K562 (cell line): ENCODE measurements at regions not wholly inside any gene's neighbourhood (a gene's known extent, or its start where the extent isn't known, plus 50 kb on each side); places are given as distances from the start of the nearest gene placed in this dataset.
"Not testable (repeated sequence)": the region's sequence is repeated elsewhere in the genome, so short reads cannot be mapped to it uniquely, and the experiment has no call there.

Experiments
- ATAC-seq: fragments of 200-7000 bp; cut with Tn5 transposase; 3 replicates; pipeline ENCODE4 v1.9.1; 2020; ENCODE audit warnings: moderate library complexity
- BruUV-seq: library from RNA; stranded (reverse); fragments of 400-500 nt; replicated peaks from 2 replicates; lab custom pipeline; 2021; lab: Mats Ljungman, UMichigan
- CTCF ChIA-PET: fragments of 300-600 bp; formaldehyde crosslinking; extraction: SDS; loops from one replicate; lab custom pipeline; 2021; ENCODE audit warnings: low intra/inter-chr PET ratio; lab: Yijun Ruan, JAX
- POLR2A ChIA-PET: fragments of 300-600, 350-650 bp; sonication (Branson Sonifier 250); formaldehyde crosslinking; extraction: SDS; loops from one replicate; lab custom pipeline; 2021; ENCODE audit warnings: antibody characterized with exemption, inconsistent platforms; lab: Yijun Ruan, JAX
- DNase-seq, 4 experiments: peaks; one replicate each; pipeline versions ENCODE4 v3.0.0 to v3.0.0-alpha.2; 2011 to 2018; ENCODE audit warnings: low spot score in 3 of 4, mixed read lengths in 3 of 4; ENCODE audit errors: extremely low read depth in 1 of 4
- FAIRE-seq: peaks from 2 replicates; lab custom pipeline; 2011; peaks lifted over from hg19 to GRCh38; lab: Jason Lieb, UNC
- H2AFZ ChIP-seq: 2 replicates; pipeline ENCODE4 v1.6.0; 2011; ENCODE audit warnings: low read depth, low read length, control low read depth, inconsistent platforms
- H3K27ac ChIP-seq: fragments of 200-600 bp; 3 replicates; pipeline ENCODE4 v1.8.0; 2011; ENCODE audit warnings: low read depth, mild to moderate bottlenecking, control low read depth, inconsistent platforms, low read length, moderate library complexity, mixed read lengths; ENCODE audit errors: extremely low read depth
- H3K27me3 ChIP-seq, 2 experiments: fragments of 300-600 bp in 1 of 2; 2 replicates in 1 of 2; 3 replicates in 1 of 2; pipeline versions ENCODE4 v1.6.0 to v1.8.0; 2011; ENCODE audit warnings: inconsistent platforms in 2 of 2, low read length in 2 of 2, mild to moderate bottlenecking in 1 of 2, mixed read lengths in 1 of 2, moderate library complexity in 1 of 2; ENCODE audit not compliant: control insufficient read depth in 2 of 2, insufficient read depth in 2 of 2
- H3K36me3 ChIP-seq: fragments of 300-600 bp; 3 replicates; pipeline ENCODE4 v1.8.0; 2011; ENCODE audit warnings: mild to moderate bottlenecking, low read length, inconsistent platforms; ENCODE audit not compliant: control insufficient read depth, insufficient read depth
- H3K4me1 ChIP-seq, 2 experiments: fragments of 200-600 bp in 1 of 2; replicated peaks in 1 of 2; 2 replicates in 1 of 2; 3 replicates in 1 of 2; pipeline versions ENCODE4 v1.5.1 to v1.8.0; 2011; ENCODE audit warnings: inconsistent platforms in 2 of 2, low read length in 2 of 2, mild to moderate bottlenecking in 1 of 2, mixed read lengths in 1 of 2, moderate library complexity in 1 of 2; ENCODE audit not compliant: control insufficient read depth in 2 of 2, insufficient read depth in 2 of 2
- H3K4me2 ChIP-seq: 2 replicates; pipeline ENCODE4 v1.6.1; 2011; ENCODE audit warnings: low read length, control low read depth, inconsistent platforms, mixed read lengths; ENCODE audit not compliant: insufficient read depth
- H3K4me3 ChIP-seq: fragments of 200-600 bp; sonication (generic), shearing (Covaris generic); 2 replicates; pipeline ENCODE4 v1.5.1; 2016; ENCODE audit warnings: control low read depth, inconsistent platforms
- H3K79me2 ChIP-seq: fragments of 200-600 bp; 3 replicates; pipeline ENCODE4 v1.8.0; 2011; ENCODE audit warnings: low read length, inconsistent platforms; ENCODE audit not compliant: control insufficient read depth, insufficient read depth
- H3K9ac ChIP-seq, 2 experiments: 2 replicates each; pipeline versions ENCODE4 v1.6.0 to v1.6.1; 2011; ENCODE audit warnings: low read depth in 2 of 2, low read length in 2 of 2, control low read depth in 1 of 2, inconsistent platforms in 1 of 2, mild to moderate bottlenecking in 1 of 2, mixed read lengths in 1 of 2; ENCODE audit not compliant: insufficient read depth in 1 of 2
- H3K9me1 ChIP-seq: one replicate; pipeline ENCODE4 v1.6.0; 2011; ENCODE audit warnings: inconsistent platforms, mild to moderate bottlenecking, low read length, moderate library complexity; ENCODE audit not compliant: control insufficient read depth, insufficient read depth
- H3K9me3 ChIP-seq: replicated peaks from 2 replicates; pipeline ENCODE4 v1.5.1; 2011; ENCODE audit warnings: low read depth, low read length, inconsistent platforms; ENCODE audit not compliant: control insufficient read depth, insufficient read depth
- H4K20me1 ChIP-seq: replicated peaks from 2 replicates; pipeline ENCODE4 v1.6.1; 2011; ENCODE audit warnings: low read length, inconsistent platforms, mixed read lengths; ENCODE audit not compliant: control insufficient read depth, insufficient read depth
- CCNT2 ChIP-seq: IDR thresholded peaks from 2 replicates; pipeline ENCODE4 v1.6.1; 2011; ENCODE audit warnings: borderline replicate concordance, low read depth, mild to moderate bottlenecking, moderate library complexity, mixed read lengths, low read length; ENCODE audit not compliant: insufficient read length; ENCODE audit errors: extremely low read depth
- FOXA1 ChIP-seq: fragments of 450-650 bp; IDR thresholded peaks from 2 replicates; pipeline ENCODE4 v1.6.1; 2016; ENCODE audit warnings: mild to moderate bottlenecking, borderline replicate concordance
- RFX5 ChIP-seq: IDR thresholded peaks from 2 replicates; pipeline ENCODE4 v1.6.1; 2011; ENCODE audit warnings: low read depth, mild to moderate bottlenecking, improper control_type of control experiment, low read length
- SIX5 ChIP-seq, 2 experiments: IDR thresholded peaks; 2 replicates each; pipeline ENCODE4 v1.6.1; 2011; ENCODE audit warnings: low read length in 2 of 2, borderline replicate concordance in 1 of 2, low read depth in 1 of 2, mild to moderate bottlenecking in 1 of 2, moderate library complexity in 1 of 2; ENCODE audit not compliant: insufficient read depth in 1 of 2
- ZNF436 ChIP-seq: fragments of 250-450, 450-650 bp; sonication (Bioruptor Pico); formaldehyde crosslinking; IDR thresholded peaks from 2 replicates; pipeline ENCODE4 v1.7.0; 2020; ENCODE audit warnings: mild to moderate bottlenecking
- ZNF445 ChIP-seq: fragments of 250-450 bp; sonication (Bioruptor Pico); IDR thresholded peaks from 2 replicates; pipeline ENCODE4 v1.4.0; 2020; ENCODE audit warnings: low read depth, mild to moderate bottlenecking, moderate library complexity
- WGBS: fragments of 100-300 bp; shearing (Covaris generic); methylation state at CpG from one replicate; pipeline ENCODE4 v1.1.6; 2016; ENCODE audit warnings: low coverage, mixed read lengths; ENCODE audit not compliant: insufficient coverage; ENCODE audit errors: missing lambda C conversion rate; 5-methylcytosine and 5-hydroxymethylcytosine counted together
- in situ Hi-C: fragments of 300-500 bp; cut with MboI; formaldehyde crosslinking; loops from 4 replicates; pipeline ENCODE4 v1.15.0; 2018; ENCODE audit warnings: inconsistent platforms, mixed read lengths
- intact Hi-C: fragments of 100-400 bp; cut with micrococcal nuclease; formaldehyde crosslinking; loops from 2 replicates; pipeline ENCODE4 v1.14.2; 2022
- TF ChIP-seq, protein P1 (sequence below): sonication (generic); formaldehyde crosslinking; IDR thresholded peaks from 2 replicates; pipeline ENCODE4 v1.8.0; 2022; ENCODE audit warnings: mild to moderate bottlenecking, missing genetic modification reagents
- TF ChIP-seq, protein P2 (sequence below), 2 experiments: fragments of 450-650 bp in 1 of 2; sonication (generic) in 1 of 2; formaldehyde crosslinking in 1 of 2; IDR thresholded peaks in 1 of 2; conservative IDR thresholded peaks in 1 of 2; 2 replicates each; pipeline versions ENCODE4 v1.6.1 to v1.8.1; 2016 to 2023; ENCODE audit warnings: mild to moderate bottlenecking in 2 of 2, moderate library complexity in 2 of 2, inconsistent platforms in 1 of 2, missing genetic modification reagents in 1 of 2

DNA sequence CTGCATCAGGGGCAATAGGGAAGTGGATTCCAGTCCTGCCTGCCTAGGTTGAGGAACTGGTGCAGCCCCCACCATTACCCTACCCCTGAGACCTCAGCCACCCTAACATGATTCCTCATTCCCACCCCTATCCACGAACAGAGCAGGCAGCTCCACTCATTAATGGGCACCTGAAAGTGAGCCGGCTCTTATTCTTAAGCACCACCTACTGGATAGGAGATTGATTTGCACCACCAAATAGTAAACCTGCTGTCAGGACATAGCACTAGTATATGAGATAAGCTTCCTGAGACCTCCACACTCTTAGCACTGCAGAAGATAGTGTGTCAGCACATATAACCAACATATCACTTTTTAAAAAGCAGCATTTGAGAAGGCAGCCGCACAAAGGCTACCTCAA, 573.2 kb downstream of the SOX5 start (continued):
- TF ChIP-seq, protein P1, sequence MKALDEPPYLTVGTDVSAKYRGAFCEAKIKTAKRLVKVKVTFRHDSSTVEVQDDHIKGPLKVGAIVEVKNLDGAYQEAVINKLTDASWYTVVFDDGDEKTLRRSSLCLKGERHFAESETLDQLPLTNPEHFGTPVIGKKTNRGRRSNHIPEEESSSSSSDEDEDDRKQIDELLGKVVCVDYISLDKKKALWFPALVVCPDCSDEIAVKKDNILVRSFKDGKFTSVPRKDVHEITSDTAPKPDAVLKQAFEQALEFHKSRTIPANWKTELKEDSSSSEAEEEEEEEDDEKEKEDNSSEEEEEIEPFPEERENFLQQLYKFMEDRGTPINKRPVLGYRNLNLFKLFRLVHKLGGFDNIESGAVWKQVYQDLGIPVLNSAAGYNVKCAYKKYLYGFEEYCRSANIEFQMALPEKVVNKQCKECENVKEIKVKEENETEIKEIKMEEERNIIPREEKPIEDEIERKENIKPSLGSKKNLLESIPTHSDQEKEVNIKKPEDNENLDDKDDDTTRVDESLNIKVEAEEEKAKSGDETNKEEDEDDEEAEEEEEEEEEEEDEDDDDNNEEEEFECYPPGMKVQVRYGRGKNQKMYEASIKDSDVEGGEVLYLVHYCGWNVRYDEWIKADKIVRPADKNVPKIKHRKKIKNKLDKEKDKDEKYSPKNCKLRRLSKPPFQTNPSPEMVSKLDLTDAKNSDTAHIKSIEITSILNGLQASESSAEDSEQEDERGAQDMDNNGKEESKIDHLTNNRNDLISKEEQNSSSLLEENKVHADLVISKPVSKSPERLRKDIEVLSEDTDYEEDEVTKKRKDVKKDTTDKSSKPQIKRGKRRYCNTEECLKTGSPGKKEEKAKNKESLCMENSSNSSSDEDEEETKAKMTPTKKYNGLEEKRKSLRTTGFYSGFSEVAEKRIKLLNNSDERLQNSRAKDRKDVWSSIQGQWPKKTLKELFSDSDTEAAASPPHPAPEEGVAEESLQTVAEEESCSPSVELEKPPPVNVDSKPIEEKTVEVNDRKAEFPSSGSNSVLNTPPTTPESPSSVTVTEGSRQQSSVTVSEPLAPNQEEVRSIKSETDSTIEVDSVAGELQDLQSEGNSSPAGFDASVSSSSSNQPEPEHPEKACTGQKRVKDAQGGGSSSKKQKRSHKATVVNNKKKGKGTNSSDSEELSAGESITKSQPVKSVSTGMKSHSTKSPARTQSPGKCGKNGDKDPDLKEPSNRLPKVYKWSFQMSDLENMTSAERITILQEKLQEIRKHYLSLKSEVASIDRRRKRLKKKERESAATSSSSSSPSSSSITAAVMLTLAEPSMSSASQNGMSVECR (CRISPR knock-in tag), result no peak
- TF ChIP-seq SIX5 (IDR thresholded peaks at IDR 0.05; ENCODE audit: borderline replicate concordance in 1 of 2, insufficient read depth in 1 of 2, low read depth in 1 of 2, low read length in 2 of 2), result no peak
- TF ChIP-seq ZNF436 (CRISPR knock-in tag), result no peak
- no peak for TF ChIP-seq CCNT2

DNA sequence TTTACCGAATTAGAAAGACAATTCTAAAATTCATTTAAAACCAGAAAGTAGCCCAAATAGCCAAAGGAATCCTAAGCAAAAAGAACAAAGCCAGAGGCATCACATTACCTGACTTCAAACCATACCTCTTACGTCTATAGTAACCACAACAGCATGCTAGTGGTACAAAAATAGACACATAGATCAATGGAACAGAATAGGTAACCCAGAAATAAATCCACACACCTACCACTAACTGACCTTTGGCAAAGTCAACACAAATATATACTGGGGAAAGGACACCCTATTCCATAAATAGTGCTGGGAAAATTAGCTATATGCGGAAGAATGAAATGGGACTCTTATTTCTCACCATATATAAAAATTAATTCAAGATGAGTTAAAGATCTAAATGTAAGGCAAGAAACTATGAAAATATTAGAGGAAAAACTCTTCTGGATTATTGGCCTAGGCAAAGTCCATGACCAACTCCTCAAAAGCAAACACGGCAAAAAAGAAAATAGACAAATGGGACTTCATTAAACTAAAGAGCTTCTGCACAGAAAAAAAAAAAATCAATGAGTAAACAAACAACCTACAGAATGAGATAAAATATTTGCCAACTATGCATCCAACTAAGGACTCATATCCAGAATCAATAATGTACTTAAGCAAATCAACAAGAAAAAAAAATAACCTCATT, 568.9 kb downstream of the SOX5 start:
- Histone ChIP-seq H3K36me3 (no peaks in the 10 kb centered on the region), H3K4me3 (no peak overlapping the region), H3K9me3 (peaks cover 7% of the 10 kb centered on the region), H3K27me3 (no peaks in the 10 kb centered on the region), H3K4me2 (no peak overlapping the region), H4K20me1 (no peaks in the 10 kb centered on the region), H2AFZ (no peak overlapping the region), H3K4me1 (no peaks in the 10 kb centered on the region), H3K79me2 (0 out of 3 replicates have a peak, but pooled peaks cover 2% of the 10 kb centered on the region), H3K27ac (no peak overlapping the region), H3K9me1 (no peaks in the 10 kb centered on the region), H3K9ac (no peak overlapping the region)
- DNase-seq, result no peak
- no peak for ATAC-seq
- FAIRE-seq, result no peak
- 68% methylated on average over 4 of the region's 4 CpGs for WGBS
- TF ChIP-seq RFX5, result no peak
- no peak for TF ChIP-seq ZNF445
- TF ChIP-seq FOXA1, result no peak
- TF ChIP-seq, protein P2, sequence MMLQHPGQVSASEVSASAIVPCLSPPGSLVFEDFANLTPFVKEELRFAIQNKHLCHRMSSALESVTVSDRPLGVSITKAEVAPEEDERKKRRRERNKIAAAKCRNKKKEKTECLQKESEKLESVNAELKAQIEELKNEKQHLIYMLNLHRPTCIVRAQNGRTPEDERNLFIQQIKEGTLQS (IDR thresholded peaks at IDR 0.05), result no peak
- TF ChIP-seq, protein P2 (CRISPR knock-in tag; conservative IDR thresholded peaks at IDR 0.05), result no peak
- POLR2A ChIA-PET, result no interaction called here
- no TSS peak for BruUV-seq
- CTCF ChIA-PET, result no interaction called here
- in situ Hi-C loops (no loop called here), intact Hi-C loops (no loop called here)

DNA sequence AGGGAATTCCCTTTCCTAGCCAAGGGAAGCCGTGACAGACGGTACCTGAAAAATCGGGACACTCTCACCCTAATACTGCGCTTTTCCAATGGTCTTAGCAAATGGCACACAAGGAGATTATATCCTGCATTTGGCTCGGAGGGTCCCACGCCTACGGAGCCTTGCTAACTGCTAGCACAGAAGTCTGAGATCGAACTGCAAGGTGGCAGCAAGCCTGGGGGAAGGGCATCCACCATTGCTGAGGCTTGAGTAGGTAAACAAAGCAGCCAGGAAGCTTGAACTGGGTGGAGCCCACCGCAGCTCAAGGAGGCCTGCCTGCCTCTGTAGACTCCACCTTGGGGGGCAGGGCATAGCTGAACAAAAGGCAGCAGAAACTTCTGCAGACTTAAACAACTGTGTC, 560.6 kb downstream of the SOX5 start:
- H3K9ac ChIP-seq, ATAC-seq, H3K9me3 ChIP-seq, H3K4me2 ChIP-seq, CTCF ChIA-PET, in situ Hi-C loops, H3K9me1 ChIP-seq, intact Hi-C loops, H3K4me3 ChIP-seq, DNase-seq, H3K27me3 ChIP-seq, H3K36me3 ChIP-seq, H2AFZ ChIP-seq, H3K27ac ChIP-seq, H3K79me2 ChIP-seq, BruUV-seq, H3K4me1 ChIP-seq, H4K20me1 ChIP-seq, FAIRE-seq: not testable (repeated sequence)
- 73% methylated on average over 9 of the region's 9 CpGs for WGBS
- POLR2A ChIA-PET, result interaction anchor here (0.9 kb wide), 1 partner anchor 15 kb away, joined by 3 read pairs; no protein-coding TSS in a partner anchor
